ENCODE measurements at regions not wholly inside any gene's neighbourhood (a gene's known extent, or its start where the extent isn't known, plus 50 kb on each side); places are given as distances from the start of the nearest gene placed in this dataset.

- TF ChIP-seq SUZ12 (IDR thresholded peaks at IDR 0.05; ENCODE audit: extremely low read depth, insufficient read depth, insufficient read length) (no peak), ZNF274 (IDR thresholded peaks at IDR 0.05; ENCODE audit: low read depth, low read length) (no peak), YY1 (IDR thresholded peaks at IDR 0.05; ENCODE audit: insufficient read depth, insufficient read length) (no peak)
These were observed 188.1 kb upstream of the CBLB start for GRCh38 chr3:106056931-106057330.
